Parathyroid adenoma (tissue), 2 donors: ENCODE measurements at regions not wholly inside any gene's neighbourhood (a gene's known extent, or its start where the extent isn't known, plus 50 kb on each side); places are given as distances from the start of the nearest gene placed in this dataset.
"Not testable (repeated sequence)": the region's sequence is repeated elsewhere in the genome, so short reads cannot be mapped to it uniquely, and the experiment has no call there.

Experiments
- H2AFZ ChIP-seq: fragments of 300-600 bp; sonication (generic); one replicate; pipeline ENCODE4 v1.7.0; 2017; ENCODE audit warnings: antibody characterized with exemption, mild to moderate bottlenecking
- H3K27ac ChIP-seq: fragments of 300-600 bp; sonication (generic); one replicate; pipeline ENCODE4 v1.7.0; 2017
- H3K27me3 ChIP-seq: fragments of 300-600 bp; sonication (generic); one replicate; pipeline ENCODE4 v1.7.0; 2017; ENCODE audit warnings: low read length; ENCODE audit not compliant: control insufficient read depth, insufficient read depth
- H3K36me3 ChIP-seq: fragments of 300-600 bp; sonication (generic); one replicate; pipeline ENCODE4 v1.7.0; 2017; ENCODE audit warnings: low read length; ENCODE audit not compliant: control insufficient read depth, insufficient read depth
- H3K4me1 ChIP-seq: fragments of 300-600 bp; sonication (generic); one replicate; pipeline ENCODE4 v1.7.0; 2017; ENCODE audit warnings: control low read depth
- H3K4me2 ChIP-seq: fragments of 300-600 bp; sonication (generic); one replicate; pipeline ENCODE4 v1.7.0; 2017; ENCODE audit warnings: low read length
- H3K4me3 ChIP-seq: fragments of 300-600 bp; sonication (generic); one replicate; pipeline ENCODE4 v1.7.0; 2017; ENCODE audit warnings: low read depth, low read length
- H3K79me2 ChIP-seq: fragments of 300-600 bp; sonication (generic); one replicate; pipeline ENCODE4 v1.7.0; 2017; ENCODE audit warnings: control low read depth
- H3K9ac ChIP-seq: fragments of 300-600 bp; sonication (generic); one replicate; pipeline ENCODE4 v1.7.0; 2017; ENCODE audit warnings: mild to moderate bottlenecking
- H3K9me3 ChIP-seq: fragments of 300-600 bp; sonication (generic); one replicate; pipeline ENCODE4 v1.7.0; 2017; ENCODE audit warnings: low read length; ENCODE audit not compliant: control insufficient read depth
- CTCF ChIP-seq: fragments of 300-600 bp; sonication (generic); IDR thresholded peaks from one replicate; pipeline ENCODE4 v1.7.0; 2017; ENCODE audit warnings: antibody characterized with exemption, mild to moderate bottlenecking
- donor health status: primary hyperparathyroidism.

DNA sequence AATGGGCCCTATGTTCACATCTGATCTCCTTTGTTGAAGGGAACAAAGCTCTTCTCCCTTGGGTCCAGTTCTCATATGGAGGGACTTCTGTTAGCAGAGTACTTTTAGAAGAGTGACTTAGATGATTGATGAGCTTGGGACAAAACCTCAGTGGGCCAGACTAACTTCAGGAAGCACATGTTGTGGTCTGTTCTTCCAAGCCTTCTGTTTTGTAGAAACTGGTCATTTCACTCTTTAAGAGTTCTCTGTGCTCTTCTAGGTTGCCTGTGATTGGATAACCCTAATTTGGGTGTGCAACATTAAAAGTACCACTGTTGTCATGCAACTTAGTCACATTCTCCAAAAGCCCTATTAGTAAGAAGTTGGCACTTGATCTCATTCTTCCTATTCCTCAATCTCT, 183.5 kb upstream of the ACO1 start:
- Histone ChIP-seq H3K27me3 (no peaks in the 10 kb centered on the region), H3K79me2 (no peaks in the 10 kb centered on the region), H3K27ac (no peak overlapping the region), H3K4me3 (no peak overlapping the region), H3K4me2 (no peak overlapping the region), H3K36me3 (no peaks in the 10 kb centered on the region), H2AFZ (no peak overlapping the region), H3K4me1 (no peaks in the 10 kb centered on the region), H3K9me3 (no peaks in the 10 kb centered on the region), H3K9ac (no peak overlapping the region)
- TF ChIP-seq CTCF = no peak

- H2AFZ ChIP-seq, H3K4me1 ChIP-seq, H3K9me3 ChIP-seq, H3K27me3 ChIP-seq, H3K4me2 ChIP-seq, H3K27ac ChIP-seq, H3K9ac ChIP-seq, H3K36me3 ChIP-seq, H3K79me2 ChIP-seq, H3K4me3 ChIP-seq: not testable (repeated sequence)
Observed at GRCh38 chr9:32209164-32209563, 175.3 kb upstream of the ACO1 start.

- H3K4me3 ChIP-seq = no peak overlapping the region
- no peaks in the 10 kb centered on the region for H3K36me3 ChIP-seq
- no peak overlapping the region for H3K27ac ChIP-seq
- TF ChIP-seq CTCF = no peak
- H3K9me3 ChIP-seq = no peaks in the 10 kb centered on the region
- H2AFZ ChIP-seq = no peak overlapping the region
- H3K4me2 ChIP-seq = no peak overlapping the region
- H3K9ac ChIP-seq = no peak overlapping the region
- no peaks in the 10 kb centered on the region for H3K79me2 ChIP-seq
- no peaks in the 10 kb centered on the region for H3K27me3 ChIP-seq
- no peaks in the 10 kb centered on the region for H3K4me1 ChIP-seq
Observed at GRCh38 chr9:32218100-32218767, 166.2 kb upstream of the ACO1 start.

DNA sequence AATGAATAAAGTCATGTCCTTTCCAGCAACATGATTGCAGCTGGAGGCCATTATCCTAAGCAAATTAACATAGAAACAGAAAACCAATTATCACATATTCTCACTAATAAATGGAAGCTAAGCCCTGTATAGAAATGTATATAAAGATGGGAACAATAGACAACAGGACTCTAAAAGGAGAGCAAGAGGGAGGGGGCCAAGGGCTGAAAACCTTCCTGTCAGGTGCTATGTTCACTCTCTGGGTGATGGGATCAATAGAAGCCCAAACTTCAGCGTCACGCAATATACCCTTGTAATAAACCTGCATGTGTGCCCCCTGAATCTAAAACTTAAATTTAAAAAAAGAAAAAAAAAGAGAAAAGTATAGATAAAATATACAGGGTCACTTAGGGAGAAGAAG, 163.7 kb upstream of the ACO1 start:
- H2AFZ ChIP-seq = no peak overlapping the region
- no peaks in the 10 kb centered on the region for H3K36me3 ChIP-seq
- no peak for TF ChIP-seq CTCF
- no peaks in the 10 kb centered on the region for H3K27me3 ChIP-seq
- no peaks in the 10 kb centered on the region for H3K4me1 ChIP-seq
- H3K9me3 ChIP-seq = no peaks in the 10 kb centered on the region
- H3K4me2 ChIP-seq = no peak overlapping the region
- no peak overlapping the region for H3K4me3 ChIP-seq
- no peak overlapping the region for H3K9ac ChIP-seq
- H3K79me2 ChIP-seq = no peaks in the 10 kb centered on the region
- H3K27ac ChIP-seq = no peak overlapping the region

GRCh38 chr9:32234451-32234850, 150.0 kb upstream of the ACO1 start:
- Histone ChIP-seq H3K36me3 (no peaks in the 10 kb centered on the region), H3K4me1 (no peaks in the 10 kb centered on the region), H3K9ac (no peak overlapping the region), H3K79me2 (no peaks in the 10 kb centered on the region), H3K9me3 (no peaks in the 10 kb centered on the region), H3K4me2 (no peak overlapping the region), H3K27me3 (no peaks in the 10 kb centered on the region), H3K27ac (no peak overlapping the region), H2AFZ (no peak overlapping the region), H3K4me3 (no peak overlapping the region)
- no peak for TF ChIP-seq CTCF
